Astrocyte (in vitro differentiated cells and primary cell): ENCODE measurements at regions not wholly inside any gene's neighbourhood (a gene's known extent, or its start where the extent isn't known, plus 50 kb on each side); places are given as distances from the start of the nearest gene placed in this dataset.

Experiments used
- CTCF ChIP-seq: IDR thresholded peaks from 2 replicates; pipeline ENCODE4 v1.5.1; 2011; ENCODE audit warnings: low read depth, mild to moderate bottlenecking, inconsistent platforms, low read length, moderate library complexity; ENCODE audit not compliant: insufficient read depth
- EZH2 ChIP-seq: IDR thresholded peaks from 2 replicates; pipeline ENCODE4 v1.6.1; 2012; ENCODE audit warnings: mild to moderate bottlenecking, low read length, inconsistent platforms; ENCODE audit not compliant: insufficient read depth

GRCh38 chr2:238663586-238663985 lies 184.3 kb upstream of the TWIST2 start:
- TF ChIP-seq EZH2 (no peak), CTCF (no peak)
